H1 (cell line): ENCODE measurements at regions not wholly inside any gene's neighbourhood (a gene's known extent, or its start where the extent isn't known, plus 50 kb on each side); places are given as distances from the start of the nearest gene placed in this dataset.

ENCODE experiments used
- CTCF ChIA-PET: fragments of 300-600 bp; sonication (Branson Sonifier 250); formaldehyde crosslinking; loops from one replicate; lab custom pipeline; 2021; ENCODE audit not compliant: partially characterized antibody; lab: Charles Lee
- POLR2A ChIA-PET: fragments of 300-600 bp; sonication (Branson Sonifier 250); formaldehyde crosslinking; loops from one replicate; lab custom pipeline; 2021; ENCODE audit warnings: inconsistent platforms; ENCODE audit not compliant: partially characterized antibody; lab: Charles Lee
- DNase-seq, 2 experiments: peaks; one replicate each; pipeline versions ENCODE4 v3.0.0 to v3.0.0-alpha.2; 2010 to 2022; ENCODE audit warnings: low spot score in 2 of 2, low read depth in 1 of 2, mixed read lengths in 1 of 2
- FAIRE-seq: peaks from 2 replicates; lab custom pipeline; 2011; peaks lifted over from hg19 to GRCh38; lab: Jason Lieb, UNC
- H2AFZ ChIP-seq: 2 replicates; pipeline ENCODE4 v1.8.1; 2012; ENCODE audit warnings: low read length, inconsistent platforms
- H2AK5ac ChIP-seq: 2 replicates; pipeline ENCODE4 v1.6.1; 2013; ENCODE audit warnings: low read depth, low read length
- H2BK120ac ChIP-seq: replicated peaks from 2 replicates; pipeline ENCODE3; 2013; ENCODE audit warnings: low read depth, low read length, inconsistent platforms
- H2BK12ac ChIP-seq: 2 replicates; pipeline ENCODE4 v1.6.1; 2013; ENCODE audit warnings: low read depth, low read length
- H2BK15ac ChIP-seq: 2 replicates; pipeline ENCODE4 v1.6.1; 2013; ENCODE audit warnings: low read length
- H2BK20ac ChIP-seq: 2 replicates; pipeline ENCODE4 v1.6.1; 2013; ENCODE audit warnings: low read length
- H2BK5ac ChIP-seq: 2 replicates; pipeline ENCODE4 v1.6.1; 2013; ENCODE audit warnings: low read depth, low read length
- H3K14ac ChIP-seq: 2 replicates; pipeline ENCODE4 v1.6.1; 2013; ENCODE audit warnings: inconsistent platforms; ENCODE audit not compliant: insufficient read length
- H3K18ac ChIP-seq: 2 replicates; pipeline ENCODE4 v1.6.1; 2013; ENCODE audit warnings: low read length; ENCODE audit errors: extremely low read depth
- H3K23ac ChIP-seq: 2 replicates; pipeline ENCODE4 v1.6.1; 2013; ENCODE audit warnings: inconsistent platforms; ENCODE audit not compliant: insufficient read length
- H3K23me2 ChIP-seq: 2 replicates; pipeline ENCODE4 v1.6.1; 2013; ENCODE audit warnings: low read depth, low read length
- H3K27ac ChIP-seq: 2 replicates; pipeline ENCODE4 v1.6.1; 2011; ENCODE audit warnings: low read depth, low read length, inconsistent platforms
- H3K27me3 ChIP-seq, 4 experiments: replicated peaks in 1 of 4; 1 replicate in 1 of 4; 2 replicates in 3 of 4; pipeline versions ENCODE4 v1.6.1 to v1.8.1; 2011 to 2013; ENCODE audit warnings: low read length in 3 of 4, mild to moderate bottlenecking in 3 of 4, inconsistent platforms in 2 of 4, mixed read lengths in 2 of 4, moderate library complexity in 1 of 4; ENCODE audit not compliant: control insufficient read depth in 3 of 4, insufficient read depth in 3 of 4; ENCODE audit errors: extremely low read depth in 1 of 4
- H3K36me3 ChIP-seq, 4 experiments: 2 replicates each; pipeline versions ENCODE4 v1.6.1 to v1.8.1; 2011 to 2013; ENCODE audit warnings: mild to moderate bottlenecking in 4 of 4, low read length in 3 of 4, moderate library complexity in 2 of 4, control low read depth in 1 of 4, inconsistent platforms in 1 of 4; ENCODE audit not compliant: insufficient read depth in 4 of 4, control insufficient read depth in 2 of 4
- H3K4ac ChIP-seq: replicated peaks from 2 replicates; pipeline ENCODE3; 2013; ENCODE audit warnings: low read length, low read depth, mixed read lengths, inconsistent platforms; ENCODE audit not compliant: insufficient read length
- H3K4me1 ChIP-seq, 4 experiments: replicated peaks in 1 of 4; 1 replicate in 1 of 4; 2 replicates in 3 of 4; pipeline versions ENCODE4 v1.6.1 to v1.8.1; 2011 to 2013; ENCODE audit warnings: low read length in 3 of 4, inconsistent platforms in 2 of 4, mixed read lengths in 1 of 4; ENCODE audit not compliant: insufficient read depth in 4 of 4, control insufficient read depth in 3 of 4
- H3K4me2 ChIP-seq, 2 experiments: 2 replicates each; pipeline versions ENCODE4 v1.6.1 to v1.8.1; 2011 to 2013; ENCODE audit warnings: low read depth in 2 of 2, low read length in 2 of 2, control low read depth in 1 of 2, inconsistent platforms in 1 of 2, mild to moderate bottlenecking in 1 of 2; ENCODE audit not compliant: insufficient read depth in 1 of 2
- H3K4me3 ChIP-seq, 4 experiments: fragments of 200-600, 300-600 bp in 1 of 4; sonication (generic), shearing (Covaris generic), sonication (Bioruptor Twin) in 1 of 4; 2 replicates each; pipeline versions ENCODE4 v1.5.1 to v1.8.1; 2011 to 2016; ENCODE audit warnings: low read length in 4 of 4, low read depth in 3 of 4, control low read depth in 2 of 4, inconsistent platforms in 2 of 4, mild to moderate bottlenecking in 2 of 4, mixed read lengths in 1 of 4, moderate library complexity in 1 of 4; ENCODE audit not compliant: insufficient read depth in 2 of 4; ENCODE audit errors: extremely low read depth in 1 of 4
- H3K56ac ChIP-seq: replicated peaks from 2 replicates; pipeline ENCODE3; 2013; ENCODE audit warnings: low read depth, mild to moderate bottlenecking, mixed read lengths, low read length, inconsistent platforms; ENCODE audit not compliant: insufficient read length
- H3K79me1 ChIP-seq: 2 replicates; pipeline ENCODE4 v1.6.1; 2013; ENCODE audit warnings: low read depth, low read length, control low read depth
- H3K79me2 ChIP-seq, 2 experiments: 2 replicates each; pipeline versions ENCODE4 v1.6.1 to v1.8.1; 2012 to 2013; ENCODE audit warnings: low read length in 2 of 2, mild to moderate bottlenecking in 2 of 2, inconsistent platforms in 1 of 2; ENCODE audit not compliant: insufficient read depth in 2 of 2, control insufficient read depth in 1 of 2
- H3K9ac ChIP-seq, 4 experiments: replicated peaks in 1 of 4; 1 replicate in 1 of 4; 2 replicates in 3 of 4; pipeline versions ENCODE4 v1.6.1 to v1.8.1; 2011 to 2013; ENCODE audit warnings: low read depth in 3 of 4, low read length in 3 of 4, control low read depth in 2 of 4, mild to moderate bottlenecking in 2 of 4, moderate library complexity in 2 of 4, inconsistent platforms in 1 of 4; ENCODE audit errors: extremely low read depth in 1 of 4
- H3K9me3 ChIP-seq, 2 experiments: 2 replicates each; pipeline versions ENCODE4 v1.6.1 to v1.8.1; 2012 to 2013; ENCODE audit warnings: mild to moderate bottlenecking in 2 of 2, moderate library complexity in 2 of 2, control low read depth in 1 of 2, inconsistent platforms in 1 of 2, low read depth in 1 of 2, low read length in 1 of 2, mixed read lengths in 1 of 2; ENCODE audit not compliant: insufficient read depth in 2 of 2
- H4K20me1 ChIP-seq, 2 experiments: replicated peaks in 1 of 2; 2 replicates each; pipeline versions ENCODE3 to v1.8.1; 2011 to 2013; ENCODE audit warnings: inconsistent platforms in 2 of 2, low read length in 2 of 2, mild to moderate bottlenecking in 1 of 2; ENCODE audit not compliant: insufficient read depth in 2 of 2, control insufficient read depth in 1 of 2
- H4K5ac ChIP-seq: 2 replicates; pipeline ENCODE4 v1.6.1; 2013; ENCODE audit warnings: low read length, low read depth, mixed read lengths, inconsistent platforms; ENCODE audit not compliant: insufficient read length
- H4K8ac ChIP-seq: 2 replicates; pipeline ENCODE4 v1.8.0; 2013; ENCODE audit warnings: mild to moderate bottlenecking, moderate library complexity, low read length, inconsistent platforms; ENCODE audit not compliant: insufficient read depth; ENCODE audit errors: extremely low read depth
- H4K91ac ChIP-seq: replicated peaks from 2 replicates; pipeline ENCODE3; 2013; ENCODE audit warnings: low read length, mixed read lengths, inconsistent platforms; ENCODE audit not compliant: insufficient read length
- CEBPB ChIP-seq: IDR thresholded peaks from 2 replicates; pipeline ENCODE4 v1.6.1; 2012; ENCODE audit warnings: low read depth, low read length
- CHD1 ChIP-seq: IDR thresholded peaks from 2 replicates; pipeline ENCODE4 v1.6.1; 2012; ENCODE audit warnings: low read depth, low read length, improper control_type of control experiment
- FOSL1 ChIP-seq: IDR thresholded peaks from 2 replicates; pipeline ENCODE4 v1.6.1; 2011; ENCODE audit warnings: mild to moderate bottlenecking, low read depth, low read length, moderate library complexity; ENCODE audit not compliant: insufficient read depth
- POU5F1 ChIP-seq: IDR thresholded peaks from 2 replicates; pipeline ENCODE4 v1.6.1; 2011; ENCODE audit warnings: low read depth, mild to moderate bottlenecking, low read length, moderate library complexity
- RAD21 ChIP-seq, 2 experiments: IDR thresholded peaks in 1 of 2; conservative IDR thresholded peaks in 1 of 2; 2 replicates each; pipeline ENCODE4 v1.6.1; 2011; ENCODE audit warnings: low read depth in 2 of 2, low read length in 2 of 2, improper control_type of control experiment in 1 of 2, inconsistent platforms in 1 of 2, mild to moderate bottlenecking in 1 of 2, moderate library complexity in 1 of 2
- RXRA ChIP-seq: IDR thresholded peaks from 2 replicates; pipeline ENCODE4 v1.6.1; 2011; ENCODE audit warnings: low read depth, mild to moderate bottlenecking, low read length, moderate library complexity; ENCODE audit not compliant: insufficient read depth
- SIRT6 ChIP-seq: IDR thresholded peaks from one replicate; pipeline ENCODE4 v1.7.1; 2012; ENCODE audit warnings: low read length, inconsistent platforms
- SIX5 ChIP-seq: IDR thresholded peaks from 2 replicates; pipeline ENCODE4 v1.6.1; 2011; ENCODE audit warnings: mild to moderate bottlenecking, low read depth, low read length
- SP1 ChIP-seq: IDR thresholded peaks from 2 replicates; pipeline ENCODE4 v1.6.1; 2011; ENCODE audit warnings: low read depth, low read length
- SP2 ChIP-seq: IDR thresholded peaks from 2 replicates; pipeline ENCODE4 v1.6.1; 2012; ENCODE audit warnings: mild to moderate bottlenecking, low read length, inconsistent platforms
- TCF12 ChIP-seq: IDR thresholded peaks from 2 replicates; pipeline ENCODE4 v1.6.1; 2011; ENCODE audit warnings: low read depth, mild to moderate bottlenecking, low read length
- USF2 ChIP-seq: IDR thresholded peaks from 2 replicates; pipeline ENCODE4 v1.6.1; 2011; ENCODE audit warnings: low read length, improper control_type of control experiment
- YY1 ChIP-seq: IDR thresholded peaks from 2 replicates; pipeline ENCODE4 v1.6.1; 2011; ENCODE audit warnings: low read depth, mild to moderate bottlenecking, low read length
- WGBS, 2 experiments: shearing (Covaris generic) in 1 of 2; methylation state at CpG; one replicate each; pipeline versions ENCODE4 v1.1.6 to v1.1.7; 2013 to 2015; ENCODE audit warnings: low lambda C conversion rate in 2 of 2, mixed read lengths in 2 of 2, inconsistent platforms in 1 of 2, low coverage in 1 of 2, missing lambda C conversion rate in 1 of 2; ENCODE audit not compliant: insufficient replicate concordance in 2 of 2, insufficient coverage in 1 of 2, insufficient read length in 1 of 2; ENCODE audit errors: extremely low coverage in 1 of 2, missing lambda C conversion rate in 1 of 2; 5-methylcytosine and 5-hydroxymethylcytosine counted together

GRCh38 chr1:185566995-185567394 is 167.2 kb upstream of the HMCN1 start:
- Histone ChIP-seq H2BK5ac (no peak overlapping the region), H2AK5ac (no peak overlapping the region), H3K79me2 (no peaks in the 10 kb centered on the region), H3K36me3 (no peaks in the 10 kb centered on the region), H4K8ac (no peak overlapping the region), H2BK12ac (no peak overlapping the region), H4K20me1 (no peaks in the 10 kb centered on the region), H3K79me1 (no peaks in the 10 kb centered on the region), H3K4ac (no peak overlapping the region), H3K14ac (no peak overlapping the region), H3K9me3 (no peaks in the 10 kb centered on the region), H3K27ac (no peak overlapping the region), H3K27me3 (no peaks in the 10 kb centered on the region), H3K23me2 (no peaks in the 10 kb centered on the region), H4K91ac (no peak overlapping the region), H3K9ac (no peak overlapping the region), H4K5ac (no peak overlapping the region), H3K4me3 (no peak overlapping the region), H2AFZ (no peak overlapping the region), H2BK20ac (no peak overlapping the region), H3K23ac (no peak overlapping the region), H3K18ac (no peak overlapping the region), H3K56ac (no peak overlapping the region), H3K4me1 (no peaks in the 10 kb centered on the region), H2BK120ac (no peak overlapping the region), H3K4me2 (no peak overlapping the region), H2BK15ac (no peak overlapping the region)
- ChIA-PET POLR2A (no interaction called here), CTCF (interaction anchor here (1.0 to 5.5 kb wide), 5 partner anchors 8 to 123 kb away, joined by 3 to 33 read pairs (median 4); no protein-coding TSS in a partner anchor)
- DNase-seq: no peak
- TF ChIP-seq CHD1 (no peak), SP2 (no peak), TCF12 (no peak), RAD21 (IDR thresholded peaks at IDR 0.05 in 1 of 2, conservative IDR thresholded peaks at IDR 0.05 in 1 of 2; ENCODE audit: low read depth in 2 of 2, low read length in 2 of 2) (no peak), SIX5 (no peak), SIRT6 (no peak), SP1 (no peak), USF2 (no peak), FOSL1 (no peak), RXRA (no peak), CEBPB (no peak), POU5F1 (no peak), YY1 (no peak)
- no peak for FAIRE-seq
- WGBS, 2 experiments: 90% methylated on average over 4 of the region's 4 CpGs; no CpG with 5 or more reads in 1 of the 2 experiments
